CD4-positive, alpha-beta T cell treated with Interleukin-15 for 1 hour (primary cell): ENCODE measurements at regions not wholly inside any gene's neighbourhood (a gene's known extent, or its start where the extent isn't known, plus 50 kb on each side); places are given as distances from the start of the nearest gene placed in this dataset.

Experiments used
- DNase-seq: peaks from one replicate; pipeline ENCODE4 v3.0.0-alpha.2; 2020

- DNase-seq, result no peak
These were observed 118.1 kb upstream of the ZNF521 start for GRCh38 chr18:25470062-25470461.

GRCh38 chr18:25469489-25469888, 117.5 kb upstream of the ZNF521 start:
- no peak for DNase-seq

- DNase-seq, result no peak
These were observed 115.4 kb upstream of the ZNF521 start for GRCh38 chr18:25467226-25467987.

- no peak for DNase-seq
These were observed 113.3 kb upstream of the ZNF521 start for GRCh38 chr18:25465152-25465732.

GRCh38 chr18:25464227-25464626, 112.3 kb upstream of the ZNF521 start:
- no peak for DNase-seq

GRCh38 chr18:25463726-25464125, 111.8 kb upstream of the ZNF521 start:
- no peak for DNase-seq

- no peak for DNase-seq
These were observed 107.8 kb upstream of the ZNF521 start for GRCh38 chr18:25459814-25460213.

GRCh38 chr18:25457601-25458000, 105.6 kb upstream of the ZNF521 start:
- DNase-seq, result no peak

- no peak for DNase-seq
These were observed 105.2 kb upstream of the ZNF521 start for GRCh38 chr18:25457126-25457525.

- no peak for DNase-seq
These were observed 104.5 kb upstream of the ZNF521 start for GRCh38 chr18:25456334-25457010.

GRCh38 chr18:25455646-25456045, 103.7 kb upstream of the ZNF521 start:
- DNase-seq, result no peak

GRCh38 chr18:25455159-25455558, 103.2 kb upstream of the ZNF521 start:
- no peak for DNase-seq

GRCh38 chr18:25454730-25455129, 102.8 kb upstream of the ZNF521 start:
- no peak for DNase-seq

GRCh38 chr18:25454270-25454659, 102.3 kb upstream of the ZNF521 start:
- DNase-seq, result no peak

GRCh38 chr18:25453556-25454269, 101.7 kb upstream of the ZNF521 start:
- DNase-seq, result no peak

GRCh38 chr18:25451077-25451658, 99.2 kb upstream of the ZNF521 start:
- no peak for DNase-seq

GRCh38 chr18:25449046-25449445, 97.1 kb upstream of the ZNF521 start:
- no peak for DNase-seq

- DNase-seq, result no peak
These were observed 95.0 kb upstream of the ZNF521 start for GRCh38 chr18:25446972-25447371.

GRCh38 chr18:25445430-25445829, 93.5 kb upstream of the ZNF521 start:
- no peak for DNase-seq

GRCh38 chr18:25443776-25444175, 91.8 kb upstream of the ZNF521 start:
- no peak for DNase-seq

- no peak for DNase-seq
These were observed 83.3 kb upstream of the ZNF521 start for GRCh38 chr18:25435149-25435782.

- DNase-seq, result no peak
These were observed 82.8 kb upstream of the ZNF521 start for GRCh38 chr18:25434745-25435144.

GRCh38 chr18:25433590-25433989, 81.6 kb upstream of the ZNF521 start:
- no peak for DNase-seq
